H9 (cell line): ENCODE measurements at regions not wholly inside any gene's neighbourhood (a gene's known extent, or its start where the extent isn't known, plus 50 kb on each side); places are given as distances from the start of the nearest gene placed in this dataset.

Experiments
- DNase-seq: peaks from one replicate; pipeline ENCODE4 v3.0.0-alpha.2; 2017
- H2AFZ ChIP-seq: one replicate; pipeline ENCODE4 v1.6.1; 2013; ENCODE audit warnings: mild to moderate bottlenecking, low read length, control low read depth, moderate library complexity
- H2AK5ac ChIP-seq: 2 replicates; pipeline ENCODE4 v1.6.1; 2013; ENCODE audit warnings: low read length, control low read depth, mixed read lengths; ENCODE audit not compliant: insufficient read length
- H2BK120ac ChIP-seq: one replicate; pipeline ENCODE4 v1.6.1; 2013; ENCODE audit warnings: low read depth, mild to moderate bottlenecking, low read length, control low read depth, inconsistent platforms; ENCODE audit not compliant: poor library complexity, severe bottlenecking
- H2BK12ac ChIP-seq: 2 replicates; pipeline ENCODE4 v1.6.1; 2013; ENCODE audit warnings: low read length, control low read depth, mixed read lengths, low read depth; ENCODE audit not compliant: insufficient read length
- H2BK15ac ChIP-seq: 2 replicates; pipeline ENCODE4 v1.6.1; 2013; ENCODE audit warnings: low read depth, low read length, control low read depth
- H2BK20ac ChIP-seq: one replicate; pipeline ENCODE4 v1.6.1; 2013; ENCODE audit warnings: low read depth, mild to moderate bottlenecking, low read length, control low read depth, inconsistent platforms; ENCODE audit not compliant: poor library complexity, severe bottlenecking
- H2BK5ac ChIP-seq: 2 replicates; pipeline ENCODE4 v1.6.1; 2013; ENCODE audit warnings: low read length, control low read depth, mixed read lengths; ENCODE audit not compliant: insufficient read length
- H3K14ac ChIP-seq: 2 replicates; pipeline ENCODE4 v1.6.1; 2013; ENCODE audit warnings: low read length, control low read depth; ENCODE audit not compliant: insufficient read depth
- H3K18ac ChIP-seq: 2 replicates; pipeline ENCODE4 v1.6.1; 2013; ENCODE audit warnings: low read depth, mild to moderate bottlenecking, mixed read lengths, low read length, control low read depth; ENCODE audit not compliant: insufficient read length
- H3K23ac ChIP-seq: 2 replicates; pipeline ENCODE4 v1.6.1; 2013; ENCODE audit warnings: low read length, control low read depth, mixed read lengths, low read depth; ENCODE audit not compliant: insufficient read length
- H3K23me2 ChIP-seq: 2 replicates; pipeline ENCODE4 v1.6.1; 2013; ENCODE audit warnings: low read depth, mild to moderate bottlenecking, mixed read lengths, low read length, control low read depth; ENCODE audit not compliant: insufficient read length, poor library complexity, severe bottlenecking
- H3K27ac ChIP-seq: 2 replicates; pipeline ENCODE4 v1.5.1; 2013; ENCODE audit warnings: low read length, control low read depth, mixed read lengths, low read depth; ENCODE audit not compliant: insufficient read length
- H3K27me3 ChIP-seq: 2 replicates; pipeline ENCODE4 v1.6.1; 2013; ENCODE audit warnings: low read length, control low read depth, inconsistent platforms; ENCODE audit not compliant: insufficient read depth
- H3K4ac ChIP-seq: 2 replicates; pipeline ENCODE4 v1.6.1; 2013; ENCODE audit warnings: low read depth, mild to moderate bottlenecking, control low read depth, inconsistent platforms, low read length, moderate library complexity
- H3K4me1 ChIP-seq: 2 replicates; pipeline ENCODE4 v1.6.1; 2013; ENCODE audit warnings: low read length, control low read depth, inconsistent platforms; ENCODE audit not compliant: insufficient read depth
- H3K4me2 ChIP-seq: 2 replicates; pipeline ENCODE4 v1.6.1; 2013; ENCODE audit warnings: low read length, control low read depth, mixed read lengths; ENCODE audit not compliant: insufficient read length, insufficient read depth
- H3K56ac ChIP-seq: 2 replicates; pipeline ENCODE4 v1.6.1; 2013; ENCODE audit warnings: low read depth, mild to moderate bottlenecking, mixed read lengths, low read length, control low read depth; ENCODE audit not compliant: insufficient read length
- H3K79me1 ChIP-seq: 2 replicates; pipeline ENCODE4 v1.6.1; 2013; ENCODE audit warnings: low read depth, mild to moderate bottlenecking, moderate library complexity, low read length, control low read depth, inconsistent platforms; ENCODE audit not compliant: insufficient read depth, poor library complexity, severe bottlenecking
- H3K79me2 ChIP-seq: 2 replicates; pipeline ENCODE4 v1.6.1; 2013; ENCODE audit warnings: low read length, control low read depth, inconsistent platforms; ENCODE audit not compliant: insufficient read depth
- H3K9ac ChIP-seq: 2 replicates; pipeline ENCODE4 v1.6.1; 2013; ENCODE audit warnings: low read length, control low read depth, mixed read lengths; ENCODE audit not compliant: insufficient read length; ENCODE audit errors: extremely low read depth
- H3K9me3 ChIP-seq: one replicate; pipeline ENCODE4 v1.6.1; 2013; ENCODE audit warnings: low read depth, low read length, inconsistent platforms; ENCODE audit not compliant: control insufficient read depth
- H3T11ph ChIP-seq: one replicate; pipeline ENCODE4 v1.6.1; 2013; ENCODE audit warnings: mild to moderate bottlenecking, low read length, control low read depth, inconsistent platforms
- H4K20me1 ChIP-seq: one replicate; pipeline ENCODE4 v1.6.1; 2013; ENCODE audit not compliant: control insufficient read depth, insufficient read length, insufficient read depth
- H4K5ac ChIP-seq: 2 replicates; pipeline ENCODE4 v1.6.1; 2013; ENCODE audit warnings: low read depth, mild to moderate bottlenecking, mixed read lengths, low read length, control low read depth; ENCODE audit not compliant: insufficient read length
- H4K8ac ChIP-seq: replicated peaks from 2 replicates; pipeline ENCODE4 v1.6.1; 2013; ENCODE audit warnings: low read length, control low read depth, mixed read lengths, low read depth; ENCODE audit not compliant: insufficient read length
- H4K91ac ChIP-seq: 2 replicates; pipeline ENCODE4 v1.6.1; 2013; ENCODE audit warnings: low read depth, mild to moderate bottlenecking, moderate library complexity, mixed read lengths, low read length, control low read depth; ENCODE audit not compliant: insufficient read length
- H3K27ac Mint-ChIP-seq, 3 experiments: 2 replicates in 2 of 3; 3 replicates in 1 of 3; pipeline ENCODE4 v1.8.0; 2020 to 2021; ENCODE audit warnings: mixed read lengths in 3 of 3, mild to moderate bottlenecking in 1 of 3, moderate library complexity in 1 of 3
- H3K27me3 Mint-ChIP-seq: 2 replicates; pipeline ENCODE4 v1.8.0; 2021; ENCODE audit warnings: low read depth, mild to moderate bottlenecking, moderate library complexity, mixed read lengths
- H3K36me3 Mint-ChIP-seq, 3 experiments: 2 replicates in 2 of 3; 3 replicates in 1 of 3; pipeline ENCODE4 v1.8.0; 2020 to 2021; ENCODE audit warnings: low read depth in 3 of 3, mixed read lengths in 3 of 3; ENCODE audit not compliant: insufficient read depth in 1 of 3
- H3K4me1 Mint-ChIP-seq, 2 experiments: 2 replicates each; pipeline ENCODE4 v1.8.0; 2020; ENCODE audit warnings: mixed read lengths in 2 of 2
- H3K4me3 Mint-ChIP-seq, 2 experiments: 2 replicates in 1 of 2; 3 replicates in 1 of 2; pipeline ENCODE4 v1.8.0; 2020 to 2021; ENCODE audit warnings: mild to moderate bottlenecking in 2 of 2, mixed read lengths in 2 of 2, moderate library complexity in 1 of 2
- H3K9me3 Mint-ChIP-seq, 2 experiments: 2 replicates in 1 of 2; 3 replicates in 1 of 2; pipeline ENCODE4 v1.8.0; 2020; ENCODE audit warnings: mild to moderate bottlenecking in 2 of 2, mixed read lengths in 2 of 2, moderate library complexity in 1 of 2
- CTCF ChIP-seq: fragments of 200-600 bp; sonication (generic); conservative IDR thresholded peaks from 3 replicates; pipeline ENCODE4 v1.8.0; 2021; ENCODE audit warnings: antibody characterized with exemption, mild to moderate bottlenecking
- WGBS: extraction: QIAGEN DNeasy Blood & Tissue Kit; methylation state at CpG from one replicate; pipeline ENCODE4 v1.1.7; 2013; ENCODE audit warnings: missing lambda C conversion rate, low lambda C conversion rate, mixed read lengths; ENCODE audit not compliant: insufficient read length; ENCODE audit errors: extremely low coverage; 5-methylcytosine and 5-hydroxymethylcytosine counted together

- Mint-ChIP-seq H3K27me3 (peaks cover 10% of the 10 kb centered on the region), H3K4me1 (0 out of 4 replicates have a peak, but pooled peaks cover 0 to 2% of the 10 kb centered on the region in 2 experiments), H3K4me3 (no peak overlapping the region), H3K27ac (no peak overlapping the region), H3K9me3 (no peaks in the 10 kb centered on the region), H3K36me3 (no peaks in the 10 kb centered on the region)
- Histone ChIP-seq H3K4me1 (no peaks in the 10 kb centered on the region), H4K91ac (no peak overlapping the region), H3K79me1 (no peaks in the 10 kb centered on the region), H2BK15ac (no peak overlapping the region), H4K5ac (no peak overlapping the region), H3K18ac (no peak overlapping the region), H3K79me2 (no peaks in the 10 kb centered on the region), H4K20me1 (no peaks in the 10 kb centered on the region), H3K4ac (no peak overlapping the region), H3K23me2 (no peaks in the 10 kb centered on the region), H3K27ac (no peak overlapping the region), H2BK12ac (no peak overlapping the region), H3K4me2 (no peak overlapping the region), H2AK5ac (no peak overlapping the region), H3K9ac (no peak overlapping the region), H3T11ph (no peak overlapping the region), H3K27me3 (no peaks in the 10 kb centered on the region), H3K56ac (no peak overlapping the region), H3K23ac (no peak overlapping the region), H2BK20ac (no peak overlapping the region), H2BK120ac (no peak overlapping the region), H2BK5ac (no peak overlapping the region), H4K8ac (no peak overlapping the region), H3K14ac (no peak overlapping the region), H2AFZ (no peak overlapping the region), H3K9me3 (no peaks in the 10 kb centered on the region)
- no CpG with 5 or more reads among the region's 3 CpGs for WGBS
- no peak for DNase-seq
- TF ChIP-seq CTCF, result no peak
Observed at GRCh38 chr13:79044415-79044814, 361.6 kb downstream of the RBM26 start.
